HUDEP-2 (cell line): ENCODE measurements at regions not wholly inside any gene's neighbourhood (a gene's known extent, or its start where the extent isn't known, plus 50 kb on each side); places are given as distances from the start of the nearest gene placed in this dataset.
"Not testable (repeated sequence)": the region's sequence is repeated elsewhere in the genome, so short reads cannot be mapped to it uniquely, and the experiment has no call there.

Source experiments
- DNase-seq, 76 experiments: peaks; one replicate each; lab custom pipeline; 2025; ENCODE audit not compliant: unreplicated experiment in 76 of 76; lab: John Stamatoyannopoulos, UW

DNA sequence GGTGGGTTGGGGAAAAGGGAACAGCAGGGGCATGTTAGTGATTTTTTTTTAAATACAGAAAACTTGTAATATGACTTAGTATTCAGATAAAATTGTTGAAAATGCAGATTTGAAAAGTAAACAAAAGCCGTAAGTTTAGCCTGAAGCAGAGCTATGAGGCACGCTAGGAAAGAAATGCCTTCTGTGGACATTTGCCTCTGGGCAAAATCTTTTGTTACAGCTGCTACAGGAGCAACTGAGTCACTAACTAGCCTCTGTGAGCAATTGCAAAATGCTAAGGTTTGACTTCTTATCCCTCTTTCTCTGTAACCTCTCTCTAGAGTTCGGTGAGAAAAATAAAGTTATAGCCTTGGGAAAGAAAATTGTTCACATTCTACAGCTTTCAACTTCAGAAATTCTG, 350.0 kb downstream of the SLC7A11 start:
- no peak for DNase-seq

GRCh38 chr4:137890812-137891211, 351.3 kb downstream of the SLC7A11 start:
- no peak for DNase-seq

DNA sequence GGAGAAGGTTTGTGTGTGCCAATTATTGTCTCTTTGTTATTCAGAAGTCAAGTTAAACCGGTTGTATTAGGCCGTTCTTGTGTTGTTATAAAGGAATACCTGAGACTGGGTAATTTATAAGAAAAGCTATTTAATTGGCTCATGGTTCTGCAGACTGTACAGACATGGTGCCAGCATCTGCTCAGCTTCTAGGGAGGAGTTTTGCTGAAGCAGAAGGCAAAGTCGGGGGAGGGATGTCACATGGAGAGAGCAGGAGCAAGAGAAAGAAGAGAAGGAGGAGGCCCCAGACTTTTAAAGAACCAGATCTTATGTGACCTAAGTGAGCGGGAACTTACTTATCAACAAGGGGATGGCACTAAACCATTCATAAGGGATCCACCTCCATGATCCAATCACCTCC, 349.3 kb upstream of the PCDH18 start:
- DNase-seq = no peak

- not testable (repeated sequence) for DNase-seq
These were observed 335.8 kb upstream of the PCDH18 start for GRCh38 chr4:137868067-137868466.

DNA sequence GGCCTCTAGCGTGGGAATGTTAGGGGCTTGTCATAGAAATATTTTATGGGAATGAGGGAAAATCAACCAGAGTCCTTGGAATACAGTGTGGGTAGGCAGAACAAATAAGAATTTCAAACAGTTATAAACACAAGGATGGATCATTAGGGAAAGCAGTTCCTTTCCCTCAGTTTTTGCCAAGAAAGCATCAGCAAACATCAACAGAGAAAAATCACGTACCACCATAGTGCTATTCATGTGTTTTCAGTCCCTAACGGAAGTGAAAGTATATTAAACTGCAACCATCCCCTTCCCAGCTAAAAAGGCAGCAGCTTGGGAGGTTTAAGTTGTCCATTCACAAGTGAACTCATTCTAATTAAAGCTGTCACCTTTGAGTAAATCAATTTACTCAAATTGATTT, 334.4 kb upstream of the PCDH18 start:
- DNase-seq = no peak

- DNase-seq = peak in 1 of 76 experiments; percentile 1
These were observed 329.4 kb upstream of the PCDH18 start for GRCh38 chr4:137861682-137862081.

GRCh38 chr4:137853424-137853823, 321.1 kb upstream of the PCDH18 start:
- DNase-seq = no peak

- no peak for DNase-seq
These were observed 320.0 kb upstream of the PCDH18 start for GRCh38 chr4:137852326-137852725.

- DNase-seq = no peak
These were observed 319.1 kb upstream of the PCDH18 start for GRCh38 chr4:137851435-137851834.

DNA sequence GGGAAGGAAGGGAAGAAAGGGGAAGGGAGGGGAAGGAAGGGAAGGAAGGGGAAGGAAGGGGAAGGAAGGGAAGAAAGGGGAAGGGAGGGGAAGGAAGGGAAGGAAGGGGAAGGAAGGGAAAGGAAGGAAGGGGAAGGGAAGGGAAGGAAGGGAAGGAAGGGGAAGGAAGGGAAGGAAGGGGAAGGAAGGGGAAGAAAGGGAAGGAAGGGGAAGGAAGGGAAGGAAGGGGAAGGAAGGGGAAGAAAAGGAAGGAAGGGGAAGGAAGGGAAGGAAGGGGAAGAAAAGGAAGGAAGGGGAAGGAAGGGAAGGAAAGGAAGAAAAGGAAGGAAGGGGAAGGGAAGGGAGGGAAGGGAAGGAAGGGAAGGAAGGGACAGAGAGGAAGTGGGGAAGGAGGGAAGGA, 295.7 kb upstream of the PCDH18 start:
- DNase-seq = not testable (repeated sequence)

DNA sequence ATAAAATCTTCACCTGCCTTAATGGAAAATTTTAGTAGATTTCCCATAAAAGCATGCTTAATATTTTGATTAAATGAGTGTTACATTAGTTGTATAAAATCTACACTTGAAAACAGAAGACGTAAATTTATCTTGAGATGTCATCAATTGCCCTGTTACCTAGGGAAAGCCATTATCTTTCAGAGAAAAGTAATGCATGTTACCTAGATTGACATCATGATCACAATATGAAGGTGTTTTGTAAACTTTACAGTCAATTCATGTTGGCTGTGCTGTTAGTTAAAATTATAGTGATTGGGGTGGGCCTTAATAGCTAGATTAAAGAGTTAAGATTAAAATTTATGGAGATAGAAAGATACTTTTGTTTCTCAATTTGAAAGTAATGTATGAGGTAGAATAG, 293.2 kb upstream of the PCDH18 start:
- no peak for DNase-seq

- DNase-seq = no peak
These were observed 290.7 kb upstream of the PCDH18 start for GRCh38 chr4:137823007-137823406.

DNA sequence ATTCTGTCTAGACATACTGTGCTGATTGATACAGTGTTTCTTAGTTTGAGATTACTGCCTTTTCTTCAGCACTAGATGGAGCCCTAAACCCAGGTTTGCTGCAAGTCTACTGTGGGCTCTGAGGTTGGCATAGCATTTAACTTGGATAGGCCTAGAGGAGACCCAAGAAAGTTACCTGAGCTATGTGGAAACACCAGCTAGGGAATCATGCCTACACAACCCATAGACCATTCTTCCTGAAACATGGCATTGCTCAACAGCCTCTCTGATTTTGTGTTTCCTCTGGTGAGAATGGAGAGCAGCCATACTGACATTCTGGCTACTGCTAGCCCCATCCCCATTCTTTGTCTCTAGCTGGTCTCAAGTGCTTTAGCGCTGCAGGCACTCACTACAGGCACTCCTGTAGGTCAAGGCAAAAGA, 287.7 kb upstream of the PCDH18 start:
- peak in 15 of 76 experiments; percentile 1 to 24 (median 14) for DNase-seq

GRCh38 chr4:137812258-137812657, 280.0 kb upstream of the PCDH18 start:
- DNase-seq = no peak

DNA sequence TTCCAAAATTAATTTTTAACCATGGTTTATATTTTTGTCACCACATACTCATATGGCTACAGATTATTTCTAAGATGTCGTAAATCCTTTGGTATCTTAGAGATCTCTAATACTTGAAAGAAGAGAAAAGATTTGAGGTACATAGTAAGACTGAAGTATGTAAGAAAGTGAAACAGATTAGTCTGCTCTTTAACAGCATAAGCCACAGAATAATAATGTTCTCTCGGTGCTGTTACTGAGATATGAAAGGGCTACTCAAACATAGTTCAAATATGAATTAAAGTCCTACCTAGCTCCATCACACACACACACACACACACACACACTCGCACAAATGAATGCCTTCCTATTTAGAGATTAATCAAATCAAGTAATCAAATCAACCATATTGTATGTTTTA, 274.1 kb upstream of the PCDH18 start:
- DNase-seq = no peak

DNA sequence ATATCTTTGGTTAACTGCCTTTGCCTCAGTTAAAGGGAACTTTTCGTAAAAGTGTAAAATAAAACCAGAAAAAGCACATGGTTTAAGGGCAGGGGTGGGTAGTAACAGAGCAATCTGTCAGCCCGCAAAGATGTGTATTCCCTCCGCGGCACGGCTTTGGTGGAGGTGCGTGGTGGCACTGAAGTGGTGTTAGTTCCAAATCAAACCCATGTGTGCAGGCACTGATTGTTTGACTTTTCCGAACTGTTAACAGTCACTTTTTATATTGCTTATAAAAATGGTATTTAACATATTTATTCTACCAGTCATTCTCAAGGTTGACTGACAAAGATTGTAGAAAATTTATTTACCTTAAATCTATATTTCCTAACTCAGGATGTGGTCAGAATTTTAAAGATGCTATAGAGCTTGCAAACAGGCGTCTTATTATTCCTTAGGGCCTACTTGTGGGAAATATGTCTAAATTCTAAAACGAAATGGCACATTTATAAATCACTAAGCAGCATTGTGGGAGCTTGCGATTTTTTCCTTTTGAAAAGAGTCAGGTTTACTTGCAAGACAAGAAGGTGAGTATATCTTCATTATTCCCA, 272.7 kb upstream of the PCDH18 start:
- DNase-seq = no peak

- DNase-seq = no peak
These were observed 268.6 kb upstream of the PCDH18 start for GRCh38 chr4:137800861-137801260.

GRCh38 chr4:137794764-137795254, 262.5 kb upstream of the PCDH18 start:
- no peak for DNase-seq

GRCh38 chr4:137789263-137789662, 257.0 kb upstream of the PCDH18 start:
- DNase-seq = not testable (repeated sequence)

- not testable (repeated sequence) for DNase-seq
These were observed 251.6 kb upstream of the PCDH18 start for GRCh38 chr4:137783923-137784322.

- DNase-seq = no peak
These were observed 243.4 kb upstream of the PCDH18 start for GRCh38 chr4:137775701-137776100.

DNA sequence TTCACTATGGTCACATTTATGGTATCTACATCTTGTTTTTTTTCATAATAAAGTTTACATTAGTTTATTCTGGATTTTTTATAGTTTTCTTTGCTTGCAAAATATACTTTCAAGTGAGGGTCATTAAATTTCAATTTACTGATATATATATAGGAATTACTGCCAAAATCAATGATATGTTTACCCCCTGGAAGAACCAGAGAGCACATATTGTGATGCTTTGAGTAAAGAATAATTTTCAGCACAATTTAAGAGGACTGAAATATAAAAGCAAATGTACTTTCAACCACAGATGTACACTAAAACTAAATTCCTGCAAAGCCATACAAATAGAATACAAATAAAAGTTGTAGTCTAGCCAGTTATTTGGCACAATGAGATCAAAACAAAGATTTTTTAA, 242.2 kb upstream of the PCDH18 start:
- DNase-seq = no peak

GRCh38 chr4:137768881-137769280, 236.6 kb upstream of the PCDH18 start:
- DNase-seq = no peak
